IPS-NIHi7 (cell line): ENCODE measurements at regions not wholly inside any gene's neighbourhood (a gene's known extent, or its start where the extent isn't known, plus 50 kb on each side); places are given as distances from the start of the nearest gene placed in this dataset.

Experiments
- DNase-seq: peaks from one replicate; pipeline ENCODE4 v3.0.0; 2012; ENCODE audit warnings: mixed read lengths; ENCODE audit errors: extremely low spot score

GRCh38 chr22:22038178-22038880 lies 55.7 kb upstream of the TOP3B start:
- DNase-seq = no peak

- DNase-seq = no peak
These were observed 55.2 kb upstream of the TOP3B start for GRCh38 chr22:22037740-22038139.

GRCh38 chr22:22037229-22037628 lies 54.6 kb upstream of the TOP3B start:
- DNase-seq = no peak

- DNase-seq = no peak
These were observed 54.0 kb upstream of the TOP3B start for GRCh38 chr22:22036588-22036987.

GRCh38 chr22:22035771-22036314 lies 53.3 kb upstream of the TOP3B start:
- DNase-seq = no peak

GRCh38 chr22:22035203-22035602 lies 52.6 kb upstream of the TOP3B start:
- DNase-seq = no peak

GRCh38 chr22:22034469-22035132 lies 52.0 kb upstream of the TOP3B start:
- no peak for DNase-seq

GRCh38 chr22:22033803-22034468 lies 51.3 kb upstream of the TOP3B start:
- no peak for DNase-seq

GRCh38 chr22:22032906-22033802 lies 50.6 kb upstream of the TOP3B start:
- DNase-seq = no peak

- no peak for DNase-seq
These were observed 49.7 kb upstream of the TOP3B start for GRCh38 chr22:22032099-22032905.
